ENCODE measurements at regions not wholly inside any gene's neighbourhood (a gene's known extent, or its start where the extent isn't known, plus 50 kb on each side); places are given as distances from the start of the nearest gene placed in this dataset.
A peak's percentile ranks its signal among the peaks of the same experiment; 100 is the strongest.

GRCh38 chr3:187875863-187876262 is 130.6 kb upstream of the BCL6 start:
- Histone ChIP-seq H3K9ac (no peak overlapping the region), H3K4me2 (no peak overlapping the region), H3K4me3 (ENCODE audit: low read depth in 2 of 2, low read length in 1 of 2) (no peak overlapping the region), H2AFZ (ENCODE audit: low read depth) (peak overlapping the region; percentile 32; the same call in 1 of the 2 replicates), H3K27me3 (ENCODE audit: insufficient read depth) (no peaks in the 10 kb centered on the region), H3K27ac (ENCODE audit: low read depth in 2 of 2, low read length in 1 of 2) (no peak overlapping the region), H3K36me3 (replicated peaks in 1 of 2; ENCODE audit: control insufficient read depth in 1 of 2, insufficient read depth in 2 of 2, low read length in 1 of 2) (no peaks in the 10 kb centered on the region), H3K9me3 (no peaks in the 10 kb centered on the region), H3K4me1 (ENCODE audit: control insufficient read depth in 1 of 2, insufficient read depth in 2 of 2, low read depth in 1 of 2, low read length in 1 of 2) (no peaks in the 10 kb centered on the region), H3K79me2 (ENCODE audit: insufficient read depth) (no peaks in the 10 kb centered on the region), H3K9me2 (no peaks in the 10 kb centered on the region), H3F3A (replicated peaks; ENCODE audit: insufficient read depth) (peaks cover 5% of the 10 kb centered on the region), H4K20me1 (ENCODE audit: insufficient read depth) (no peaks in the 10 kb centered on the region)
- DNase-seq = no peak
- no peak for TF ChIP-seq PBX3 (IDR thresholded peaks at IDR 0.05)
- TF ChIP-seq EZH2phosphoT487 (IDR thresholded peaks at IDR 0.05; ENCODE audit: borderline replicate concordance, low read depth) = no peak
- no peak for TF ChIP-seq REST (IDR thresholded peaks at IDR 0.05; ENCODE audit: low read depth, low read length)
- no peak for TF ChIP-seq RAD21 (IDR thresholded peaks at IDR 0.05; ENCODE audit: low read length)
- TF ChIP-seq, protein P1, sequence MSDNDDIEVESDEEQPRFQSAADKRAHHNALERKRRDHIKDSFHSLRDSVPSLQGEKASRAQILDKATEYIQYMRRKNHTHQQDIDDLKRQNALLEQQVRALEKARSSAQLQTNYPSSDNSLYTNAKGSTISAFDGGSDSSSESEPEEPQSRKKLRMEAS (IDR thresholded peaks at IDR 0.05; ENCODE audit: low read depth) = no peak
- no peak for TF ChIP-seq GABPA (IDR thresholded peaks at IDR 0.05; ENCODE audit: low read depth)
- TF ChIP-seq, protein P2, sequence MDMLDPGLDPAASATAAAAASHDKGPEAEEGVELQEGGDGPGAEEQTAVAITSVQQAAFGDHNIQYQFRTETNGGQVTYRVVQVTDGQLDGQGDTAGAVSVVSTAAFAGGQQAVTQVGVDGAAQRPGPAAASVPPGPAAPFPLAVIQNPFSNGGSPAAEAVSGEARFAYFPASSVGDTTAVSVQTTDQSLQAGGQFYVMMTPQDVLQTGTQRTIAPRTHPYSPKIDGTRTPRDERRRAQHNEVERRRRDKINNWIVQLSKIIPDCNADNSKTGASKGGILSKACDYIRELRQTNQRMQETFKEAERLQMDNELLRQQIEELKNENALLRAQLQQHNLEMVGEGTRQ (IDR thresholded peaks at IDR 0.05; ENCODE audit: borderline replicate concordance, low read depth, low read length) = no peak
- TF ChIP-seq GATA2 (CRISPR knock-in tag; IDR thresholded peaks at IDR 0.05) = no peak
- no peak for TF ChIP-seq TAF1 (IDR thresholded peaks at IDR 0.05; ENCODE audit: borderline replicate concordance, low read depth, low read length)
- TF ChIP-seq MXI1 (IDR thresholded peaks at IDR 0.05; ENCODE audit: low read depth, low read length) = no peak
- TF ChIP-seq TCF12 (IDR thresholded peaks at IDR 0.05) = no peak
- TF ChIP-seq RXRA (IDR thresholded peaks at IDR 0.05; ENCODE audit: borderline replicate concordance, low read depth) = no peak
- no peak for TF ChIP-seq NFIC (IDR thresholded peaks at IDR 0.05; ENCODE audit: borderline replicate concordance)
- TF ChIP-seq RFX5 (IDR thresholded peaks at IDR 0.05; ENCODE audit: low read length) = no peak
- TF ChIP-seq FOXJ3 (CRISPR knock-in tag; IDR thresholded peaks at IDR 0.05) = no peak
- no peak for TF ChIP-seq USF1 (IDR thresholded peaks at IDR 0.05; ENCODE audit: borderline replicate concordance, low read depth)
- no peak for TF ChIP-seq SMC3 (IDR thresholded peaks at IDR 0.05; ENCODE audit: low read depth, low read length)
- TF ChIP-seq JUND (IDR thresholded peaks at IDR 0.05) = no peak
- no peak for TF ChIP-seq ELF1 (IDR thresholded peaks at IDR 0.05)
- no peak for TF ChIP-seq RCOR1 (IDR thresholded peaks at IDR 0.05; ENCODE audit: low read length)
- ChIA-PET CTCF (no interaction called here), POLR2A (no interaction called here)
- 48% methylated on average over 4 of the region's 4 CpGs for WGBS (ENCODE audit: low lambda C conversion rate)

Measured in SK-N-SH (cell line).